GM12878 (cell line): ENCODE measurements at regions not wholly inside any gene's neighbourhood (a gene's known extent, or its start where the extent isn't known, plus 50 kb on each side); places are given as distances from the start of the nearest gene placed in this dataset.

Experiments used
- ATAC-seq: fragments of 200-7000 bp; cut with Tn5 transposase; 3 replicates; pipeline ENCODE4 v1.9.1; 2020; ENCODE audit warnings: mild to moderate bottlenecking, moderate library complexity
- BruUV-seq: library from RNA; stranded (reverse); fragments of 400-500 nt; replicated peaks from 2 replicates; lab custom pipeline; 2021; lab: Mats Ljungman, UMichigan
- CTCF ChIA-PET: fragments of 300-600 bp; sonication (Branson Sonifier 250); formaldehyde crosslinking; extraction: SDS; loops from one replicate; lab custom pipeline; 2021; ENCODE audit warnings: inconsistent platforms; lab: Yijun Ruan, JAX
- POLR2A ChIA-PET: fragments of 350-600 bp; formaldehyde crosslinking; extraction: SDS; loops from one replicate; lab custom pipeline; 2021; ENCODE audit warnings: inconsistent platforms; lab: Charles Lee
- RAD21 ChIA-PET: fragments of 300-600 bp; sonication (Branson Sonifier 250); formaldehyde crosslinking; loops from one replicate; lab custom pipeline; 2023; ENCODE audit warnings: antibody characterized with exemption; ENCODE audit not compliant: unreplicated experiment; lab: Charles Lee
- SMC1A ChIA-PET: fragments of 300-600 bp; sonication (Branson Sonifier 250); formaldehyde crosslinking; loops from one replicate; lab custom pipeline; 2023; ENCODE audit not compliant: unreplicated experiment, uncharacterized antibody; lab: Charles Lee
- DNase-seq: peaks from one replicate; pipeline ENCODE4 v3.0.0-alpha.2; 2011; ENCODE audit warnings: low read depth, low spot score
- FAIRE-seq: peaks from 3 replicates; lab custom pipeline; 2011; peaks lifted over from hg19 to GRCh38; lab: Jason Lieb, UNC
- H2AFZ ChIP-seq: 2 replicates; pipeline ENCODE4 v1.6.0; 2011; ENCODE audit warnings: low read depth, low read length, control low read depth; ENCODE audit not compliant: control insufficient read depth
- H3K27ac ChIP-seq: 2 replicates; pipeline ENCODE4 v1.5.1; 2011; ENCODE audit warnings: control low read depth; ENCODE audit not compliant: control insufficient read depth, insufficient read depth
- H3K27me3 ChIP-seq, 2 experiments: replicated peaks in 1 of 2; 2 replicates each; pipeline versions ENCODE4 v1.6.0 to v1.6.1; 2011; ENCODE audit warnings: low read length in 1 of 2; ENCODE audit not compliant: control insufficient read depth in 2 of 2, insufficient read depth in 2 of 2
- H3K36me3 ChIP-seq, 2 experiments: 2 replicates each; pipeline ENCODE4 v1.5.1; 2011; ENCODE audit warnings: low read length in 1 of 2; ENCODE audit not compliant: control insufficient read depth in 2 of 2, insufficient read depth in 2 of 2
- H3K4me1 ChIP-seq: 2 replicates; pipeline ENCODE4 v1.6.1; 2011; ENCODE audit warnings: mild to moderate bottlenecking, low read length, moderate library complexity, mixed read lengths; ENCODE audit not compliant: control insufficient read depth, insufficient read depth
- H3K4me2 ChIP-seq: 2 replicates; pipeline ENCODE4 v1.6.0; 2011; ENCODE audit warnings: control low read depth; ENCODE audit not compliant: control insufficient read depth, insufficient read depth
- H3K4me3 ChIP-seq: fragments of 200-600 bp; sonication (generic); 2 replicates; pipeline ENCODE4 v1.5.1; 2016
- H3K79me2 ChIP-seq: 2 replicates; pipeline ENCODE4 v1.6.0; 2011; ENCODE audit warnings: low read length; ENCODE audit not compliant: control insufficient read depth, insufficient read depth
- H3K9ac ChIP-seq: 2 replicates; pipeline ENCODE4 v1.8.0; 2011; ENCODE audit warnings: low read length, control low read depth, mixed read lengths; ENCODE audit not compliant: control insufficient read depth, insufficient read depth
- H3K9me3 ChIP-seq: replicated peaks from 3 replicates; pipeline ENCODE4 v1.5.1; 2011; ENCODE audit warnings: mild to moderate bottlenecking, low read length; ENCODE audit not compliant: control insufficient read depth, insufficient read depth
- H4K20me1 ChIP-seq: 2 replicates; pipeline ENCODE4 v1.6.0; 2011; ENCODE audit not compliant: control insufficient read depth, insufficient read depth
- ASH2L ChIP-seq: fragments of 300-600, 200-600 bp; sonication (generic); IDR thresholded peaks from 2 replicates; pipeline ENCODE4 v1.6.1; 2017; ENCODE audit warnings: low read depth, mild to moderate bottlenecking, borderline replicate concordance
- FOXM1 ChIP-seq: IDR thresholded peaks from 2 replicates; pipeline ENCODE4 v1.6.1; 2012; ENCODE audit warnings: low read depth, mild to moderate bottlenecking, inconsistent platforms, low read length, moderate library complexity
- HDAC2 ChIP-seq: fragments of 200-600 bp; sonication (generic); IDR thresholded peaks from 2 replicates; pipeline ENCODE4 v1.6.1; 2017
- HDAC6 ChIP-seq: fragments of 200-600 bp; sonication (generic); IDR thresholded peaks from one replicate; pipeline ENCODE4 v1.8.0; 2017; ENCODE audit warnings: antibody characterized with exemption; ENCODE audit not compliant: unreplicated experiment
- KLF5 ChIP-seq: fragments of 450-650 bp; IDR thresholded peaks from 2 replicates; pipeline ENCODE4 v1.6.1; 2014; ENCODE audit warnings: mild to moderate bottlenecking; ENCODE audit not compliant: partially characterized antibody
- MTA3 ChIP-seq: IDR thresholded peaks from 2 replicates; pipeline ENCODE4 v1.6.1; 2012; ENCODE audit warnings: low read length, inconsistent platforms, borderline replicate concordance
- SKIL ChIP-seq: fragments of 450-650 bp; IDR thresholded peaks from 2 replicates; pipeline ENCODE4 v1.6.1; 2017; ENCODE audit warnings: mild to moderate bottlenecking, low read depth, inconsistent platforms; ENCODE audit not compliant: poor library complexity, severe bottlenecking
- SRF ChIP-seq, 2 experiments: IDR thresholded peaks; 2 replicates each; pipeline ENCODE4 v1.6.1; 2011; ENCODE audit warnings: low read depth in 2 of 2, low read length in 2 of 2, mild to moderate bottlenecking in 1 of 2, moderate library complexity in 1 of 2
- STAT1 ChIP-seq: fragments of 450-650 bp; conservative IDR thresholded peaks from 2 replicates; pipeline ENCODE4 v1.6.1; 2014; ENCODE audit warnings: antibody characterized with exemption, mild to moderate bottlenecking
- SUPT20H ChIP-seq: IDR thresholded peaks from 2 replicates; pipeline ENCODE4 v1.6.1; 2011; ENCODE audit warnings: low read depth, mild to moderate bottlenecking, low read length, moderate library complexity, borderline replicate concordance; ENCODE audit not compliant: control insufficient read depth
- ZBTB33 ChIP-seq: fragments of 450-650 bp; IDR thresholded peaks from 2 replicates; pipeline ENCODE4 v1.6.1; 2017; ENCODE audit warnings: mild to moderate bottlenecking
- ZNF217 ChIP-seq: fragments of 450-650 bp; IDR thresholded peaks from 2 replicates; pipeline ENCODE4 v1.6.1; 2017; ENCODE audit warnings: antibody characterized with exemption, mild to moderate bottlenecking
- ZNF24 ChIP-seq: fragments of 450-650 bp; IDR thresholded peaks from 2 replicates; pipeline ENCODE4 v1.6.1; 2017; ENCODE audit warnings: antibody characterized with exemption, mild to moderate bottlenecking
- ZNF274 ChIP-seq: IDR thresholded peaks from one replicate; pipeline ENCODE4 v1.8.0; 2011; ENCODE audit not compliant: insufficient read length, insufficient read depth
- ZNF592 ChIP-seq: fragments of 450-650 bp; IDR thresholded peaks from 2 replicates; pipeline ENCODE4 v1.6.1; 2017; ENCODE audit warnings: mild to moderate bottlenecking, moderate library complexity
- ZZZ3 ChIP-seq: IDR thresholded peaks from 2 replicates; pipeline ENCODE4 v1.6.1; 2011; ENCODE audit warnings: low read depth; ENCODE audit not compliant: control insufficient read depth, insufficient read length
- in situ Hi-C: fragments of 300-500 bp; cut with MboI; formaldehyde crosslinking; loops from 9 replicates; pipeline ENCODE4 v1.14.3; 2018; ENCODE audit warnings: mixed read lengths
- intact Hi-C: fragments of 100-400 bp; cut with micrococcal nuclease; formaldehyde crosslinking; loops from one replicate; pipeline ENCODE4 v1.14.2; 2022; ENCODE audit not compliant: unreplicated experiment

- ChIA-PET SMC1A (no interaction called here), POLR2A (no interaction called here), RAD21 (no interaction called here), CTCF (no interaction called here)
- no peaks in the 10 kb centered on the region for H4K20me1 ChIP-seq
- TF ChIP-seq ZZZ3 (no peak), KLF5 (no peak), ZBTB33 (no peak), ZNF274 (no peak), STAT1 (no peak), SKIL (no peak), ZNF217 (no peak), ASH2L (no peak), SRF (IDR thresholded peaks at IDR 0.05; ENCODE audit: low read depth in 2 of 2, low read length in 2 of 2) (no peak), SUPT20H (no peak), HDAC2 (no peak), FOXM1 (no peak), ZNF592 (no peak), HDAC6 (no peak), MTA3 (no peak), ZNF24 (no peak)
- ATAC-seq (no peak), FAIRE-seq (no peak), DNase-seq (no peak)
- no peaks in the 10 kb centered on the region for H3K36me3 ChIP-seq
- no peaks in the 10 kb centered on the region for H3K27me3 ChIP-seq
- no peaks in the 10 kb centered on the region for H3K4me1 ChIP-seq
- H3K9ac ChIP-seq = no peak overlapping the region
- H2AFZ ChIP-seq = no peak overlapping the region
- no TSS peak for BruUV-seq
- in situ Hi-C loops = no loop called here
- H3K4me2 ChIP-seq = no peak overlapping the region
- H3K9me3 ChIP-seq = no peaks in the 10 kb centered on the region
- no peaks in the 10 kb centered on the region for H3K79me2 ChIP-seq
- intact Hi-C loops = no loop called here
- H3K27ac ChIP-seq = no peak overlapping the region
- H3K4me3 ChIP-seq = no peak overlapping the region
Observed at GRCh38 chr10:2263561-2263960, 526.2 kb upstream of the ADARB2 start.
